ENCODE measurements at regions not wholly inside any gene's neighbourhood (a gene's known extent, or its start where the extent isn't known, plus 50 kb on each side); places are given as distances from the start of the nearest gene placed in this dataset.
"Not testable (repeated sequence)": the region's sequence is repeated elsewhere in the genome, so short reads cannot be mapped to it uniquely, and the experiment has no call there.

DNA sequence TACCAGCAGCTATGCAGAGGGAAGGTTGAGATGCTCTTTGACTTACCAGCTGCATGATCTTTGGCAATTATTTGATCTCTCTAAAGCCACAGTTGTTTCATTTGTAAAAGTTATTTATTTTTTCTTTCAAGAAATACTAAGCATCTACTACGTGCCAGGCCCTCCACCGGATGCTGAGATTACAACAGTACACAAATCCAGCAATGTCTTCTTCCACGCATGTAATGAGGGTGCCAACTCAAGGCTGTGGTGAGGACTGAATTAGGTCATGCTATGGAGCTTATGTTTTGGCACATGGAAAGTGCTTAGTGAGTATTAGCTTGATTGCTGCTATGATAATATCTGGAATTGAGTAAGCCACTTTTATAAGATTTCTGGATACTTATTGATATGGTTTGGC, 358.2 kb downstream of the IRS2 start:
- DNase-seq = no peak

DNA sequence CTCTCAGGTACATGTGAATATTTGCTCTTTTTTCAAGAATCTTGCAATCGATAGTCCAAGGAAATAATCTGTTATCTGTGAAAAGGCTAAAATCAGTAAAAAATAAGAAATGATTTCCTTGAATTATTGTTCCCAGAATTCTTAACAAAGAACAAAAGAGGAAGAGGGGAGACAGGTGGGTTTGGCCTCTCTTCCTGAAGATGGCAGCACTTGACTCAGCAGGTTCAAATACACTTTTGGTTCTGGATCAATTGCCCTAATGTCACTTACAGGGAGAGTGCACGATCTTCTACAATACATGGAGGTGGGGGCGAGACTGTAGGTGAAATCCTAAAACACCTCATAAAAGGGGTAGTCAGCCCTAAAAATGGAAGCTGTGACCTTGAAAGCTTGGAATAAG, 358.7 kb downstream of the IRS2 start:
- no peak for DNase-seq

DNA sequence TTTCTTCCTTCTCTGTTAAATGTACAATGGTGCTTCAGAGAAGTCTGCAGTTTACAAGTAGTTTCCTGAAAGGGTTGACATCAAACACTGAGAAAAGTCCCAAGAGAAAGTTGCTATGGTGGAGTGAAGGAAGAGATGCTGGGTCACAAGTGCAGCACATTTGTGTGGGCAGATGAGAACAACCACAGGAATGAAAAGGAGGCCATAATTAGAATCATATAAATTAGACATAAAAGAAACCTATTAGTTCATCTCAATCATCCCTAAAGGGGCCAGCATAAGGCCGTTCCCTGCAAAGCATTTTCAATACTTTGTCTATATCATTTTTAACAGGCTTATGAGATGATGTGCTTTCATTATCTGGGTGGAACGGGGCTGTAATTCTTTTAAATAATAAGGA, 359.2 kb downstream of the IRS2 start:
- DNase-seq = no peak

DNA sequence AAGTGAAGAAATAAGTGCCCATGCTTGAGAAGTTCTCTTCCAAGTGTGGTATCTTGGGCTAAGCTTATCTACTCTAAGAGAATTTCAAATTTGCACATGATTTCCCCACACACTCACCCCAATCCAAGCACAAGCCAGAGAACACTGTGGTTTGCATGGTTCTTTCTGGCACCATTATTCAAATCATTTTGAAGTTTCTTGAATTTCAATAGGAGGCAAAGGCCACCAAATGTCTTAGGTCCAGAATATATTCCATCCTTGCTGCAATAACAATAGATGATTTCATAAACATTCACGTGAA, 359.7 kb downstream of the IRS2 start:
- DNase-seq = no peak

DNA sequence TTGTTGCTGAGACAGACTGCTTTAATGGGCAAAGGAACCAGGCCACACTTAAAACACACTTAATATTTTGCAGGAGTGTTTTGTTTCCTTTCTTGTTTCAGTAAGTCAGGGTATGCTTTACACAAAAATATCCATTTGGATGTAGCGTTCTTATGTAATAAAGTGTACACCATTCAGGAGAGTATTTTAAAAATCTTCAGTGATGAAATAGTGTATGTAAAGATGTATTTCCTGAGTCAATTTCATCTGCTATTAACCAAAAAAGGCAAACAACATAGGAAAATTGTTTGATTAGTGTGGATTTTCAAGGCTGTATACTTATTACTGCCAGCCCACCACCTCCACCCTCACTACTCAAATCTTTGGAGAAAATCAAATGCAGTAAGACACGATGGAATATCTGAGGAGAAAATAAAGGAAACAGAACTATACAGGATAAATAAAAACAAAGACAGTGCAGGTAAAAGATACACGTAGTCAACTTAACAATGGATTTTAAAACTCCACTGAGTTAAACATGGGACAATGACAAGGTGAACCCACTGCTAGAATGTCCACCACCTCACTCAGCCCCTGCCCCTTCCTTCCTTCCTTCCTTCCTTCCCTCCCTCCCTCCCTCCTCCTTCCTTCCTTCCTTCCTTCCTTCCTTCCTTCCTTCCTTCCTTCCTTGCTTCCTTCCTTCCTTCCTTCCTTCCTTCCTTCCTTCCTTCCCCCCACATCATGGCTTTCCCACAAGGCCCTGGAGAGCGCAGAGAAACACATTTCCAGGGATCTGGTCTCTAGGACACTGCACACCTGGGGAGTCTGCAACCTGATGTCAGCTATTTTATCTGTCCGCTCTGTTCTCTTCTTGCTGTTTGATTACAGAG, 360.3 kb downstream of the IRS2 start:
- no peak for DNase-seq

DNA sequence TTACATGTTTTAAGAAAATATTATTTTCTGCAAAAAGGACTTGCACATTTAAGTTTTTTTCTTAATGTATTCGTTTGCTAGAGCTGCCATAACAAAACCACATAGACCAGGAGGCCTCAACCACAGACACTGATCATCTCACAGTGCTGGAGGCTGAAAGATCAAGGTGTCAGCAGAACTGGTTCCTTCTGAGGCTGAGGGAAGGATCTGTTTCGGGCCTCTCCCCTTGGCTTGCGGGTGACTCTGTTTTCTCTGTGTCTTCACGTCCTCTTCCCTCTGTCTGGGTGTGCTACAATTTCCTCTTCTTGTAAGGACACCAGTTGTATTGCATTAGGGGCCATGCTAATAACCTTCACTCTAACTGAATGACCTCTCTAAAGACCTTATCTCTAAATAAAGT, 364.2 kb downstream of the IRS2 start:
- DNase-seq = no peak

DNA sequence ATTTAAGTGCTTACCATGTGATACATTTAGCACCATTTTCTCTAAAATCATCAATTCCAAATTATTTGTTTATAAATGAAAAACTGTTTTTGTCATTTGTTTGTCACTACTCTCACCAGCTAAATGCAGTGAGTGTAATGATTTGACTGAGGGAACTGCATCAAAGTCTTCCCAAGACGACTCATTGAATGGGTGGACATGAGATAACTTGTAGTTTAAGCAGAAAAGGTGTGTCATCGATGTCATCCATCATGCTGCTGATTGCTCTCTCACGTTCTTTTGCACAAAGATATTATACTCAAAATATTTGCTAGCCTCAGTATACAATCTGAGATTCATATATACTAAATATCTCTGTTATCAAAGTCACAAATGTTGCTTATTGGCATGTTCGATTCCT, 366.5 kb downstream of the IRS2 start:
- no peak for DNase-seq

DNA sequence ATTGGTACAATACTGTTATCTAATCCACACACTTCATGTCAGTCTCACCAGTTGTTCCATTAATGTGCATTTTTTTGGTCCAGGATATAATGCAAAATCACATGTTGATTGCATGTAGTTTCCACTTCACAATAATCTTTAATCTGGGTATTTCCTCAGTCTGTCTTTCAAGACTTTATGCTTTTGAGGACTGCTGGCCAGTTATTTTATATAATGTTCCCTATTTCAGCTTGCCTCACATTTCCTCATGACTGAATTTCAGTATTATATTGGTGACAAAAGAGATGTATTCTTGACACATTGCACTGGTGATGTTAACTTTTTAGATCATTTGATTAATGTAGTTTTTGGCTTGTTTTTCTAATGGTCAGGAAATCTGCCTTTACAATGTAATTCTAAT, 368.3 kb downstream of the IRS2 start:
- DNase-seq = no peak

DNA sequence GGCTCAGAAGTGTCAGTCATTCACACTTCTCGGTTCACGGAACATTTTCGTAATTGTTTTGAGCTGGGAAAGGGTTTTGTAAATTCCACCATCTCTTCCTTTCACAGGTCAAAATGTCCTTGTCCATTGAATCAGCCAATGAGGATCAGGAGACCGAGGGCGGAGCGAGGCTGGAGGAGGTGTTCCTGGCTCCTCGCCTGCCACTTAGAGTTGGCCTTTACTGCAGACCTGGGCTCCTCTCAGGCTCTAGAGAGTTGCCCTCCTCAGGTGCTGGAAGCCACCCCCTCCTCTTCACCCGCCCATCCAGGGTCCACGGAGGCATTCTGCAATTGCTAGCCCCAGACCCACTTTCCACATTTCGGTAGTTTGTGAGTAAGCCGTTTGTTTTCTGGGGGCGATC, 370.4 kb downstream of the IRS2 start:
- DNase-seq = no peak

DNA sequence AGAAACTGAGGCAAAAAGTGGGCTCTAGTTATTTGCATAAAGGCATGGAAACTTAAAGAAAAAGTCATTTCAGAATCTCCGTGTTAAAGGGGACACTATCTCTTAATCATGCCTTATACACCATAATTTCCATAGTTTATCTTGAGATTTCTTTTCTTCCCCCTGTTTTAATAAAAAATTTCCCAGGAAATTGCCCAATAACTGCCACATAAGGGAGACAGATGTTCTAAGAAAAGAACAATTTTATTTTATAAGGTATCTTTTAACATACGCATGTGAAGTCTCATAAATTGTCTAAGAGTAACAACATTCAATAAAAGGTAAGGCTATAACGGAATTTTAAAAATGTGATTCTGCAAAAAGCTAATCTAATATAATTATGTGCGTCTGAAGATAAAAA, 371.3 kb downstream of the IRS2 start:
- no peak for DNase-seq

DNA sequence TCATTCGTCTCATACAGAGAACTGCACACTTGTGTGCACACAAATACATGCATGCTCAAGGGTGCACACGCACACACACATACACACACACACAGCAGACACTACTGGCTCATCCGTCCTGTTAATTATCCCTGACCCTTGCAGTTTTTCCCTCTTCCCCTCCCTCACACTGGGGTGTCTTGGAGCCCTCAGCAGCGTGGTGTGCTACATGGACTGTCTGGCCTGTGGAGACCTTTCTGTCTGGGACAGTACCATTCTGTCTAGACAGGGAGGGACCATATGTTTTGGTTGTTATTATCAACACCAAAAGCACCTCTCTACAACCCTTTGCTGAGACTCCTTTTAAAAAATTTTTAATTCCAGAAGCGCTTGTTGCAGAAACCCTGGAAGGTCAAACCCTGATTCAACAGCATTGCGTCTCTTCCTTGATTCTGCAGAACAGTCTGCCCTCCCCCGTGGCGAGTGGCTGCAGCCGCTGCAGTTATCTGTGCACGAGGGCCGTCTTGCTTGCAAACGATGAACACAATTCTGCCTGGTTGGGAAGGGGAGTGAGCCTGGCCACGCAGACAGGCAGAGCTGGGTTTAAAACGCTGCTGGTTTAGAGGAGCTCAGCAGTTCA, 374.0 kb downstream of the IRS2 start:
- DNase-seq = no peak

DNA sequence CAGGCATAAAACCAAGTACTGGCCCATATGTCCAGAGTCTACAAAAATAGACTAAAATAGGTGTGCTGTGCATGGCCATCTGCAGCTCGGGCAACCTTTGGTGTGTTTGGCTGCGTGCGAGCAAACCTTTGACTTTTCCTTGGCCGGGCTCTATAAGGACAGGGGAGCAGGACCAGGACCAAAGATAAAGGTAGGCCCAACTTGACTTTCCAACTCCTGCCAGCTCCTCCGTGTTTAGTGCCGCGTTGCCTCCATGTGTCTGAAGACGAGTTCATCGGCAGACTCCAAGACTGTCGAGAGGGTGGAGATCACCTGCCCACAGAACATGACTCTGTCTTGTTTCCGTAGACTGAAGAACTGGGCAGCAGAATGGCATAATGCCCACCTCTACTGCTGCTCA, 375.5 kb downstream of the IRS2 start:
- DNase-seq = no peak

DNA sequence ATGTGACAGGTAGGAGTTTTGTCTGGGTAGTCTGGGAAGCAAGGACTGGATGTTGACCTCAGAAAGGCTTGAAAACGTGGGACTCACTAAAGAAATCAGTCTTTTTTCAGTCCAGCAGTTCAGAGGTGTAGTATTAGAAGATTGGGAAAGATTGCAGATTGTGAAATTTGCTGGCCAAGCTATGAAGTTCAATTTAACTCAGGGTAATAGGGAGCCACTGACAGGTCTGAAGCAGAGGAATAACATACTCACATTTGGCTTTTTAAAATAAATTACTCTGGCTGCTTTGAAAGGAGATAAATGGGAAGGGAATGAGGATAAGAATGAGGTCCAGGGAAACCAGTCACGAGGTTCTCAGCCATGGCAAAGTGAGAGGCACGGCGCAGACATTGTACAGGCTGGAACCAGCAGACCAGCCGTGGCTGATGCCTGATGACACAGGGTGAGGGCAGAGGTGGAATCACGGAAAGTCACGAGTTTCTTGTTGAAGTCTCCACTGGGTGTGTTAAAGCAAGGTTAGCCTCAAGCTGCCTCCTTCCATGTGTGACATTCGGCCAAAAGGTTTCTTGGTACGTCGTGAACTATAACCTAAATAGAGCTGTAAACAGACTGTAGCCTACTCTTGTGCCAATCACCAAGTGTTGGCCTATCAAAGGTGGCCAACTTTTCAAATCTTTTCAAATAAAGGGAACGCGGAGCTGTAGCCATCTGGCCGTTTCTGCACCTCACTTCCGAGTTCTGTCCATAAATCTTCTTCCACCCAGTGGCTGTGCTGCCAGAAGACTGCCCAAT, 377.6 kb downstream of the IRS2 start:
- no peak for DNase-seq

DNA sequence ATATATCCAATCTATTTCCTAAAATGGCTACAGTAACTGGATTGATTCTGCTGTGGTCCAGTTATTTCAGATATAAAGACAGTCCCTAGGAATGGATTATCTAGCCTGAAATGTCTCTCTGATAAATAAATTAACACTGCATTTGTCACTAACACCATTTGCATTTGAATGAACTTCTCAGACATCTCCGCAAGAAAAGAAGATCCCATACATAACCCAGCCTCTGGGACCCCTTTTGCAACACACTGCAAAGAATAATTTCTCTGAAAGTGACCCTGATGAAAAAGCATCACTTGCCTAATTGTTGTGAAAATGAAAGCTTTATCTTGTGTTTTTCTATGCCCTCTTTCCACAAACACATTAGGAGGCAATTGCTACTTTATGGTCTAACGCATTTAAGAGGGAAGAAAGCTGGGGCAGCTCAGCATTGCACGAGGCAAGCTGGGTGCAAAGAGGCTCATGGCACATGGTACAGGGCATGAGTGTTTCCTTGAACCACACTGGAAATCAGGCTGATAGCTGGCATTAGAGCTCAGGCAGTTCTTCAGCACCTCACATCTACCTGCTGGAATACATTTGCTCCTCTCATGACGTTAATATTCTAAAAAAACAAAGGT, 379.9 kb downstream of the IRS2 start:
- no peak for DNase-seq

DNA sequence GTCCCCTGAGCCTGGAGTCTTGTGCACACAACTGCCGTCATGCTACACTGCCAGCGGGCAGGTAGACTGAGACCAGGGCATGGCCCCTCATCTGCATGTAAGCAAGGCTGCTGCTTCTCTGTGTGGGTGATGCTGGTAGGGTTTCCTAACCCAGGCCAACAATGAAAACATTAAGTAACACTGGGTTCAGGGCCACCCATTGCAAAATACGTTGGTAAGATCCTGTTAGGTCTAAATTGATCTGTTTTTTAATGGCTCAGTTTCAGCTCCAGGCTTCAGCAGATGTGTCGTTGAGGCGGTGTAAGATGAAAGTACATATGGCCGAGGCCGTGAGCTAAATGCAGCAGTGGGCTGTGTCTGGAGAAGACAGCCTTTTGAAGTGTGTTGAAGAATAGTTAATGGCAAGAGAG, 383.4 kb downstream of the IRS2 start:
- DNase-seq = no peak

DNA sequence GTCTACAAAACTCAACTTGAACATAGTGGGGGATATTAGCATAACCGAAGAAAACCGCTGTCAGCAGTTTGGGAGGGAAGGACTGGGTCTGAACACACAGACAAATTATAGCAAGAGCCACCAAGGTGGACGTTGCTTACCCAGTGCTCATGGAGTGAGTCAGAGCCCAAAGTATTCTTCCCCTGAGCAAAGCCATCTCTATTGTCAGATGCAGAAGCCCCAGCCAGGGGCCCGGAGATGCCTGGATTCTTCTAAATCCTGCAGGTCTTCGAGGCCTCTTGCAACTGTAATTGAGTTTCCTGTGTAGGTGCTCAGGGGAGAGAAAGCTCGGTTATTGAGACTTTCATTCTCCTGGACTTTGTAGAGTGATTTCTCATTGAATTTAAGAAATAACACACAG, 384.5 kb downstream of the IRS2 start:
- DNase-seq = no peak

DNA sequence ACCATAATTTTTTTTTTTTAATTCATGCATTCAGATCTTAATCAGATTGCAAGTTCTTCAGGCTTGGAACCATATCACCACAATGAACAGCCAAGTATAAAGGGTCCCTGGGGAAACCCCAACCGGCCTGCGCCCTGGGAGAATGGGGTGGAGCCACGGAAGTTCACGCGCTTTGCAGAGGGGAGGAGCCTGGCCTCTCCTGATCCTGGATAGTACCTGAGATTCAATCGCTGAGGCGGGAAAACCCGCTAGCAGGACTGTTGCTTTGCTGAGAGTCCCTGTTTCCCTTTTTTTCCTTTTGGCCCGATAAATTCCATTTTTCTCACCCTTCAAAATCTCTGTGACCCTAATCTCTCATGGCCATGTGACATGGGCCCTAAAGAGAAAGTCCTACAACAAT, 385.1 kb downstream of the IRS2 start:
- no peak for DNase-seq

DNA sequence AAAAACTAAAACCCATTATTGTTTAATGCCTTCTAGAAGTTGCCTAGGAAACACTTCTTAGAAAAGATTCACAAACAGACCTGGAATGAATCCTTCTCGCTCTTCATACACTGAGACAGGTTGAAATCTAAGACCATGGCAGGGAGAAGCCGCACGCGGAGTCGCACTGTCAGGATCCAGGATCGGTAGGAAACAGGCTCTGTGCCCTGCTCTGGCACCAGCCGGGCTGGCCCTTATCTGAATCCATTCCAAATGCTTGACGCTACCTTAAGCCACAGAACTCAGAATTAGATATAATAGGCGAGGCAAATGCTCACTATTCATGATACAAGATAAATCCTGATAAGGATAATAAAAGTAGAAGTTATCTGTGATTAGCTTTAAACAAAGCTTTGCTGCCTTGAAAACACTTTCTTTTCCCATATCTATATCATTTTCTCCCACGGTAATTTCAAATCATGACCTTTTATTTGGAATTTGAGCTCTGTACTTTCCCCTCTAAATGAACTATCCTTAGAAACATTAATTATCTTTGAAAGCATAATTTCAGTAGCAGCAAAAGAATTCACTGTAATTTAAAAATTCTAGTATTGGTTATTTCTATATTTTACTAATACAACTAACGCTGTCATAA, 385.6 kb downstream of the IRS2 start:
- no peak for DNase-seq

DNA sequence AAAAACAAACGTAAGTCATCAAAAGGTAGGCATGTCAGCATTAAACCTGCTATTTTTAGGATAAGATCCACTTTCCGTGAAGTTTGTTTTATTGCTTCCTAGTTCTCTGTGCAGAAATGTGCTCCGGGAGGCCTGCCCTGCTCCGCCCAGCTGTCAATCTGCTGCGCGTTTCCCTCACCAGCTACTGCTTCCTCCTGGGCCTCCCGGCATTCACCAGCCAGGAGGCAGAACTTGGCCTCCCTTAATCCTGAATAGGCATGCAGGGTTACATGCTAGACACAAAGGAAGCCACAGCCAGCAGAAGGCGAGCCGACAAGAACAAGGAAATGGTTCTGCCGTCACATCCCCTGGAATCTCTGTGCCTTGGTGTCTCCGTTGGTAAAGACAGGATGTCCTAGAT, 386.2 kb downstream of the IRS2 start:
- no peak for DNase-seq

DNA sequence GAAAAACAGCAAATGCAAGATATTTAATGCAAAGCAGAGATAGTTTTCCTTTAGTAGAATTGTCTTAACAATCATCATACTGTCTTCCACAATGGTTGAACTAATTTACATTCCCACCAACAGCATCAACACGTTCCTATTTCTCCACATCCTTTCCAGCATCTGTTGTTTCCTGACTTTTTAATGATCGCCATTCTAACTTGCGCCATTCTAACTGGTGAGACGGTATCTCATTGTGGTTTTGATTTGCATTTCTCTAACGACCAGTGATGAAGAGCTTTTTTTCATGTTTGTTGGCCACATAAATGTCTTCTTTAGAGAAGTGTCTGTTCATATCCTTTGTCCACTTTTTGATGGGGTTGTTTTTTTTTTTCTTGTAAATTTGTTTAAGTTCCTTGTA, 388.3 kb downstream of the IRS2 start:
- DNase-seq = not testable (repeated sequence)

DNA sequence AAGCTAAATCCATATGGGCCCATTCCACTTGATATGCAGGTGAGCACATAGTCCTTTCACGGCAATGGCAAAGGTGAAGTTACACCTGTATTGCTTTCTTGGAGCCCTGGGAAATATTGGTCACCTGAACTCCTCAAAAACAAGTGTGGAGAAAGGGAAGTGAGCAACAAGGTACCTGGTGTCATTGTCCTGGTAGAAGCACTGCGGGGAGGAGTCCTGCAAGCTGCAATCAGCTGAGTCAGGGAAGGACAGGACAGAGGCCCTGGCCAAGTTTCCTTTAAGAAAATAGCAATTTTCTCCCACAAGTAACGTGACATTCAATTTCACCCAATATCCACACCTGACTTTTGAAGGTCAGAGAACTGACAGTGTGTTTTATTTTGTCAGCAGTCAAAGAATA, 389.1 kb downstream of the IRS2 start:
- no peak for DNase-seq

DNA sequence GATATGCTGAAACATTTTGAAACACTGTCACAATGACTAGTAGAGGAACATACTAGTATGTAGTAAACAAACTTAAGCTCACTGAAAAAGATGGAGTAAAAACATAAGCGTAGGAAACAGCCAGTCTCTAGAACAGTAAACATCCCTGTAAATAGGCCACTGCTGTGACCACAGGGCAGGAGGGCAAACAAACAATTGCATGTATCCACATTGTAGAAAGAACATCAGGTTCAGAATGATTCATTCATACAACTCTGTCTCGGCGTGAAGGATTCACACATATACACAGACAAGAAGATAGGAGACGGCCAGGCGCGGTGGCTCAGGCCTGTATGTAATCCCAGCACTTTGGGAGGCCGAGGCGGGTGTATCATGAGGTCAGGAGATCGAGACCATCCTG, 390.1 kb downstream of the IRS2 start:
- no peak for DNase-seq

DNA sequence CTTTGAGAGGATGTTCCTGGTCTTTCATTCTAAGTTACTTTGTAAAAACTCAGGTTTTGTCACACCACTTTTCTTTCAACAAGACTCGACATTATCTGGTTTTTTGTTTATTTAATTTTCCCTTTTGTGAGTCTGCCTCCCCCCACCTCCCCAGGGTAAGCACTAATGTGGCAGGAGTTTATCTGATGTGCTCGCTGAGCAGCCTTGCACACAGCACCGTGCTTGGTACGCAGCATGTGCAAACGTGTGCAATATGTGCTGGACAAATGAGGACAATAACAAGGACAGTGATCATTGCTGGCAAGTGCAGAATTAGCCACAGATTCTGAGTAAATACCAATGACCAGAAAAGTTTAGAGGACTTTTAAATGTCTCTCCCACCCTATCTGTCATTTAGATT, 391.4 kb downstream of the IRS2 start:
- DNase-seq = no peak

Data from effector CD8-positive, alpha-beta T cell (primary cell).